ENCODE measurements at regions not wholly inside any gene's neighbourhood (a gene's known extent, or its start where the extent isn't known, plus 50 kb on each side); places are given as distances from the start of the nearest gene placed in this dataset.

- H3K27ac Mint-ChIP-seq (ENCODE audit: low read depth, unreplicated experiment): no peak overlapping the region
- BruUV-seq (replicated peaks): no TSS peak
- H3K9me3 Mint-ChIP-seq (ENCODE audit: unreplicated experiment): no peaks in the 10 kb centered on the region
- H3K4me1 Mint-ChIP-seq (ENCODE audit: insufficient read depth, unreplicated experiment): no peaks in the 10 kb centered on the region
- CTCF ChIA-PET: interaction anchor here (0.7 to 1.1 kb wide), 2 partner anchors 150 to 230 kb away, joined by 3 to 6 read pairs; no protein-coding TSS in a partner anchor
- intact Hi-C loops (cut with micrococcal nuclease): no loop called here
- no peak overlapping the region for H3K4me3 Mint-ChIP-seq (ENCODE audit: unreplicated experiment)
- no peak for DNase-seq (ENCODE audit: unreplicated experiment)
- POLR2A ChIA-PET: no interaction called here
- peaks cover 6% of the 10 kb centered on the region for H3K36me3 Mint-ChIP-seq (ENCODE audit: insufficient read depth, unreplicated experiment)
- TF ChIP-seq CTCF (IDR thresholded peaks at IDR 0.05; ENCODE audit: unreplicated experiment): no peak
- no peaks in the 10 kb centered on the region for H3K27me3 Mint-ChIP-seq (ENCODE audit: insufficient read depth, unreplicated experiment)
Observed at GRCh38 chr5:173423452-173424117, 95.4 kb upstream of the STC2 start.

DNA sequence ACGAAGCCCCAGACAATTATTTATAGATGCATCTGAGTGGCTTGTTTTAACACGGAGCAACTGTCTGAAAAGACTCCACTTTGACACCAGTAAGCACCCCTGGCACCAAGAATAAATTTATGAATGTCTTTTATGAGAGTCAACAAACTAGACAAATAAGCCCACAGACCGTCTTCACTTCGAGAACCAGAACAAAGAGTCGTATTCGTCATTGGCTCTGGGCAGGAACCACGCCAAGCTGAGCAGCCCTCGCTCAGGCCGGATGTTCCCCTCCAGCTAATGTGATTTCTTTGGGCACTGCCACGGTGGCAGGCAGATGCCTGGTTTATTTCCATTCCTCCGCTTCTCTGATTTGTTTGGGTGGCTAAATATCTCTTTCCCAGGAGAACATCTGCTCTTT lies 91.9 kb upstream of the STC2 start:
- H3K9me3 Mint-ChIP-seq (ENCODE audit: unreplicated experiment): peaks cover 15% of the 10 kb centered on the region
- ChIA-PET POLR2A (interaction anchor here (0.5 to 1.3 kb wide), 2 partner anchors 74 to 153 kb away, joined by 3 read pairs; no protein-coding TSS in a partner anchor), CTCF (interaction anchor here (0.7 to 0.8 kb wide), 3 partner anchors 9 to 1051 kb away, joined by 3 to 4 read pairs (median 4); no protein-coding TSS in a partner anchor)
- intact Hi-C loops (cut with micrococcal nuclease): no loop called here
- H3K4me3 Mint-ChIP-seq (ENCODE audit: unreplicated experiment): no peak overlapping the region
- H3K27ac Mint-ChIP-seq (ENCODE audit: low read depth, unreplicated experiment): no peak overlapping the region
- DNase-seq (ENCODE audit: unreplicated experiment): no peak
- H3K4me1 Mint-ChIP-seq (ENCODE audit: insufficient read depth, unreplicated experiment): no peaks in the 10 kb centered on the region
- H3K27me3 Mint-ChIP-seq (ENCODE audit: insufficient read depth, unreplicated experiment): no peaks in the 10 kb centered on the region
- no peak for TF ChIP-seq CTCF (IDR thresholded peaks at IDR 0.05; ENCODE audit: unreplicated experiment)
- peaks cover 6% of the 10 kb centered on the region for H3K36me3 Mint-ChIP-seq (ENCODE audit: insufficient read depth, unreplicated experiment)
- BruUV-seq (replicated peaks): no TSS peak

GRCh38 chr5:173413471-173413982 lies 85.3 kb upstream of the STC2 start:
- intact Hi-C loops (cut with micrococcal nuclease): no loop called here
- Mint-ChIP-seq H3K4me3 (ENCODE audit: unreplicated experiment) (no peak overlapping the region), H3K27me3 (ENCODE audit: insufficient read depth, unreplicated experiment) (no peaks in the 10 kb centered on the region), H3K36me3 (ENCODE audit: insufficient read depth, unreplicated experiment) (no peaks in the 10 kb centered on the region), H3K9me3 (ENCODE audit: unreplicated experiment) (peaks cover 15% of the 10 kb centered on the region), H3K4me1 (ENCODE audit: insufficient read depth, unreplicated experiment) (no peaks in the 10 kb centered on the region), H3K27ac (ENCODE audit: low read depth, unreplicated experiment) (no peak overlapping the region)
- TF ChIP-seq CTCF (IDR thresholded peaks at IDR 0.05; ENCODE audit: unreplicated experiment): no peak
- ChIA-PET POLR2A (interaction anchor here (0.7 kb wide), 1 partner anchor 30 kb away, joined by 3 read pairs; no protein-coding TSS in a partner anchor), CTCF (interaction anchor here (0.7 to 0.9 kb wide), 2 partner anchors 62 to 156 kb away, joined by 3 to 4 read pairs; no protein-coding TSS in a partner anchor)
- no TSS peak for BruUV-seq (replicated peaks)
- no peak for DNase-seq (ENCODE audit: unreplicated experiment)

DNA sequence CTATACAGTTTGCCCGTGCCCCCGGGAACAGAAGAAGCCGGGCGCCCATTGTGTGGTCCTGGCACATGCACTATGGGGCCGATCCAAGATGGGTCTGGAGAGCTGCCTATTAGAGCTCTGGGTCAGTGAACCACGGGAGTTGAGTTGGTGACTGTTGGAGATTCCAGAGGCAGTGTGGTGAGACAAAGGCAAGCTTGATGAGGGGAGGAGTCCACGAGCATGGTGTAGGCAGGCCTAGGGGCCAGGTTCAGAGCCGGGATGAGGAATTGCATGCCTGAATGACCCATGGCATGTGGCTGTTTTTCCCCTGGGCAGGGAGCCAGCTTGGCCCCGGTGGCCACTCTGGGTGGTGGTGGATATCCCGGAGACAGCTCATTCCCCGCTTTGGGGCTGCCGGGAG lies 84.4 kb upstream of the STC2 start:
- Mint-ChIP-seq H3K27ac (ENCODE audit: low read depth, unreplicated experiment) (no peak overlapping the region), H3K4me1 (ENCODE audit: insufficient read depth, unreplicated experiment) (no peaks in the 10 kb centered on the region), H3K36me3 (ENCODE audit: insufficient read depth, unreplicated experiment) (no peaks in the 10 kb centered on the region), H3K27me3 (ENCODE audit: insufficient read depth, unreplicated experiment) (no peaks in the 10 kb centered on the region), H3K4me3 (ENCODE audit: unreplicated experiment) (no peak overlapping the region), H3K9me3 (ENCODE audit: unreplicated experiment) (peaks cover 15% of the 10 kb centered on the region)
- no peak for DNase-seq (ENCODE audit: unreplicated experiment)
- ChIA-PET CTCF (interaction anchor here (0.7 to 0.9 kb wide), 2 partner anchors 157 to 914 kb away, joined by 3 to 4 read pairs; no protein-coding TSS in a partner anchor), POLR2A (no interaction called here)
- intact Hi-C loops (cut with micrococcal nuclease): no loop called here
- TF ChIP-seq CTCF (IDR thresholded peaks at IDR 0.05; ENCODE audit: unreplicated experiment): no peak
- no TSS peak for BruUV-seq (replicated peaks)

All from MCF 10A (cell line).